NCI-H1436 (cell line): ENCODE measurements at regions not wholly inside any gene's neighbourhood (a gene's known extent, or its start where the extent isn't known, plus 50 kb on each side); places are given as distances from the start of the nearest gene placed in this dataset.
A peak's percentile ranks its signal among the peaks of the same experiment; 100 is the strongest.
"Not testable (repeated sequence)": the region's sequence is repeated elsewhere in the genome, so short reads cannot be mapped to it uniquely, and the experiment has no call there.

Source experiments
- DNase-seq: peaks from one replicate; lab custom pipeline; 2025; lab: John Stamatoyannopoulos, UW

- DNase-seq: not testable (repeated sequence)
These were observed 113.4 kb downstream of the PMAIP1 start for GRCh38 chr18:60013148-60013547.

GRCh38 chr18:60010984-60011383, 111.2 kb downstream of the PMAIP1 start:
- no peak for DNase-seq

GRCh38 chr18:60010513-60010912, 110.7 kb downstream of the PMAIP1 start:
- DNase-seq: no peak

GRCh38 chr18:60007661-60008060, 107.9 kb downstream of the PMAIP1 start:
- DNase-seq: no peak

GRCh38 chr18:60003610-60004185, 103.9 kb downstream of the PMAIP1 start:
- no peak for DNase-seq

GRCh38 chr18:59996370-59996966, 96.7 kb downstream of the PMAIP1 start:
- peak; percentile 51 for DNase-seq

GRCh38 chr18:59994357-59994756, 94.6 kb downstream of the PMAIP1 start:
- no peak for DNase-seq

GRCh38 chr18:59993560-59993959, 93.8 kb downstream of the PMAIP1 start:
- DNase-seq: no peak

- no peak for DNase-seq
These were observed 90.5 kb downstream of the PMAIP1 start for GRCh38 chr18:59990121-59990823.

GRCh38 chr18:59988098-59988706, 88.4 kb downstream of the PMAIP1 start:
- DNase-seq: peak; percentile 28

- no peak for DNase-seq
These were observed 87.3 kb downstream of the PMAIP1 start for GRCh38 chr18:59987102-59987501.

- no peak for DNase-seq
These were observed 86.3 kb downstream of the PMAIP1 start for GRCh38 chr18:59986139-59986538.

- DNase-seq: no peak
These were observed 85.5 kb downstream of the PMAIP1 start for GRCh38 chr18:59985289-59985688.

GRCh38 chr18:59983506-59983905, 83.7 kb downstream of the PMAIP1 start:
- DNase-seq: no peak

GRCh38 chr18:59980188-59980637, 80.4 kb downstream of the PMAIP1 start:
- no peak for DNase-seq

- no peak for DNase-seq
These were observed 72.2 kb downstream of the PMAIP1 start for GRCh38 chr18:59971871-59972428.

- DNase-seq: not testable (repeated sequence)
These were observed 71.3 kb downstream of the PMAIP1 start for GRCh38 chr18:59971144-59971543.

GRCh38 chr18:59969477-59970028, 69.8 kb downstream of the PMAIP1 start:
- DNase-seq: not testable (repeated sequence)

GRCh38 chr18:59968583-59968982, 68.8 kb downstream of the PMAIP1 start:
- no peak for DNase-seq

- no peak for DNase-seq
These were observed 68.1 kb downstream of the PMAIP1 start for GRCh38 chr18:59967878-59968277.

GRCh38 chr18:59966913-59967312, 67.1 kb downstream of the PMAIP1 start:
- DNase-seq: no peak

GRCh38 chr18:59963229-59963628, 63.4 kb downstream of the PMAIP1 start:
- DNase-seq: no peak
